Fibroblast of mammary gland (primary cell): ENCODE measurements at regions not wholly inside any gene's neighbourhood (a gene's known extent, or its start where the extent isn't known, plus 50 kb on each side); places are given as distances from the start of the nearest gene placed in this dataset.

Experiments
- DNase-seq: peaks from one replicate; pipeline ENCODE4 v3.0.0-alpha.2; 2010; ENCODE audit warnings: low read depth
- H3K4me3 ChIP-seq: 2 replicates; pipeline ENCODE4 v1.5.1; 2011; ENCODE audit warnings: low read depth, mild to moderate bottlenecking, low read length, moderate library complexity; ENCODE audit not compliant: control insufficient read depth
- CTCF ChIP-seq: conservative IDR thresholded peaks from 2 replicates; pipeline ENCODE4 v1.5.1; 2011; ENCODE audit warnings: low read depth, low read length, inconsistent platforms; ENCODE audit not compliant: control insufficient read depth, insufficient read depth

- no peak overlapping the region for H3K4me3 ChIP-seq
- TF ChIP-seq CTCF = no peak
- no peak for DNase-seq
Measured at GRCh38 chr12:13377698-13378097, 181.2 kb downstream of the EMP1 start.

- TF ChIP-seq CTCF = no peak
- no peak for DNase-seq
- H3K4me3 ChIP-seq = no peak overlapping the region
Measured at GRCh38 chr12:13376610-13377373, 180.3 kb downstream of the EMP1 start.

GRCh38 chr12:13375583-13376345 lies 179.2 kb downstream of the EMP1 start:
- no peak overlapping the region for H3K4me3 ChIP-seq
- no peak for TF ChIP-seq CTCF
- DNase-seq = no peak

GRCh38 chr12:13374793-13375192 lies 178.3 kb downstream of the EMP1 start:
- no peak for DNase-seq
- no peak overlapping the region for H3K4me3 ChIP-seq
- TF ChIP-seq CTCF = no peak

- H3K4me3 ChIP-seq = no peak overlapping the region
- no peak for TF ChIP-seq CTCF
- no peak for DNase-seq
Measured at GRCh38 chr12:13373803-13374202, 177.3 kb downstream of the EMP1 start.

- no peak overlapping the region for H3K4me3 ChIP-seq
- no peak for TF ChIP-seq CTCF
- peak; percentile 18 for DNase-seq
Measured at GRCh38 chr12:13373131-13373530, 176.6 kb downstream of the EMP1 start.

- no peak for DNase-seq
- no peak overlapping the region for H3K4me3 ChIP-seq
- no peak for TF ChIP-seq CTCF
Measured at GRCh38 chr12:13372386-13372785, 175.9 kb downstream of the EMP1 start.
